Fibroblast of mammary gland (primary cell): ENCODE measurements at regions not wholly inside any gene's neighbourhood (a gene's known extent, or its start where the extent isn't known, plus 50 kb on each side); places are given as distances from the start of the nearest gene placed in this dataset.

ENCODE experiments used
- DNase-seq: peaks from one replicate; pipeline ENCODE4 v3.0.0-alpha.2; 2010; ENCODE audit warnings: low read depth
- H3K4me3 ChIP-seq: 2 replicates; pipeline ENCODE4 v1.5.1; 2011; ENCODE audit warnings: low read depth, mild to moderate bottlenecking, low read length, moderate library complexity; ENCODE audit not compliant: control insufficient read depth
- TF ChIP-seq, protein P1 (sequence below): conservative IDR thresholded peaks from 2 replicates; pipeline ENCODE4 v1.5.1; 2011; ENCODE audit warnings: low read depth, low read length, inconsistent platforms; ENCODE audit not compliant: control insufficient read depth, insufficient read depth

GRCh38 chr14:76708771-76709170, 52.5 kb upstream of the VASH1 start:
- TF ChIP-seq, protein P1, sequence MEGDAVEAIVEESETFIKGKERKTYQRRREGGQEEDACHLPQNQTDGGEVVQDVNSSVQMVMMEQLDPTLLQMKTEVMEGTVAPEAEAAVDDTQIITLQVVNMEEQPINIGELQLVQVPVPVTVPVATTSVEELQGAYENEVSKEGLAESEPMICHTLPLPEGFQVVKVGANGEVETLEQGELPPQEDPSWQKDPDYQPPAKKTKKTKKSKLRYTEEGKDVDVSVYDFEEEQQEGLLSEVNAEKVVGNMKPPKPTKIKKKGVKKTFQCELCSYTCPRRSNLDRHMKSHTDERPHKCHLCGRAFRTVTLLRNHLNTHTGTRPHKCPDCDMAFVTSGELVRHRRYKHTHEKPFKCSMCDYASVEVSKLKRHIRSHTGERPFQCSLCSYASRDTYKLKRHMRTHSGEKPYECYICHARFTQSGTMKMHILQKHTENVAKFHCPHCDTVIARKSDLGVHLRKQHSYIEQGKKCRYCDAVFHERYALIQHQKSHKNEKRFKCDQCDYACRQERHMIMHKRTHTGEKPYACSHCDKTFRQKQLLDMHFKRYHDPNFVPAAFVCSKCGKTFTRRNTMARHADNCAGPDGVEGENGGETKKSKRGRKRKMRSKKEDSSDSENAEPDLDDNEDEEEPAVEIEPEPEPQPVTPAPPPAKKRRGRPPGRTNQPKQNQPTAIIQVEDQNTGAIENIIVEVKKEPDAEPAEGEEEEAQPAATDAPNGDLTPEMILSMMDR: no peak
- no peak overlapping the region for H3K4me3 ChIP-seq
- DNase-seq: no peak

DNA sequence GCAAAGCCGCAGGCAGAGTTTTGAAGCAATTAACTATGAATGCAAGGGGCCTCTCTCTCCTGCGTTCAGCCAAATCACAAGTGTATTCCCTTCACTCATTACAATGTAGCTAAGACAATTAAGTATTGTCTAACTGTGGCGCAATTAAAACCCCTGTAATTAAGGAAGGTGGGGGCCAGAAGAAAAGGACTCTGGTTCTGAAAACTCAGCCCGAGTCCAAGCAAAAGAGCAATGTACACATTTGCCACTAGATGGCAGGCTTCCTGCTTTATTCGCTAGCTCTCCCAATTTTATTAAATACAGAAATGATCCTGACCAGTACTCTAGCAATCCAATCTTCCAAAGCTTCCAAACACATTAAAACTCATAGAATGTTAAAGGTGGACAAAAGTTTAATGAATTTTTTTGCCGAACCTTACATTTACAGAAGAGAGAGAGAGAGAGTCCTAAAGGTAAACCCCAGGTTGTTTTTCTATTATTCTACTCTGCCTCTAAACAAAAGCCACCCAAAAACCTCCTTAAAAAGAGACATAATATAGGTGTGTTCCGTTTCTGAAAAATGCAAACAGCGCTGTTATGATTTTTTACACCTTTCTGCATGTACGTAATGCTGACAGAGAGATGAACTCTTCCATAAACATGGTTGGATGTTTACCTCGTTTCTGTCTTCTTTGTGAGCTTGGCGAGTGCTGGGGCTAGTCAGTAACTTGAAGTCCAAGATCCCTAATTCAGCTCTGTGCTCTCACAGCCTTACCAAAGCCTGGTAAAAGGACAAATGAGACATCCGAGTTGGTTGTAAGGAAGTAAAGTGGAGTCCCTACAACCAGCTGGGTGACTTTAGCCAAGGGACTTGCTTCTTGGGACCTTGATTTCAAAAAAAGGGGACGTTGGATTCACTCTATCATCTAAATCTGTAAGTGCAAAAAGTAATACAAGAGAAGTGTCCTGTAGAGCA, 50.9 kb upstream of the VASH1 start:
- H3K4me3 ChIP-seq: no peak overlapping the region
- peak; percentile 64 for DNase-seq
- TF ChIP-seq, protein P1: peak; percentile 82
